Vagina (tissue), 2 donors: ENCODE measurements at regions not wholly inside any gene's neighbourhood (a gene's known extent, or its start where the extent isn't known, plus 50 kb on each side); places are given as distances from the start of the nearest gene placed in this dataset.

Source experiments
- POLR2A ChIP-seq, 2 donors: fragments of 450-650 bp; IDR thresholded peaks; one replicate each; pipeline ENCODE4 v1.6.1; 2017; ENCODE audit warnings: antibody characterized with exemption in 2 of 2, mild to moderate bottlenecking in 2 of 2, moderate library complexity in 2 of 2
- TF ChIP-seq, protein P1 (sequence below), 3 experiments: fragments of 450-650 bp in 2 of 3; fragments of 200-600 bp in 1 of 3; sonication (generic) in 1 of 3; IDR thresholded peaks; one replicate each; pipeline ENCODE4 v1.5.1; 2017 to 2019; ENCODE audit warnings: antibody characterized with exemption in 3 of 3, mild to moderate bottlenecking in 2 of 3, moderate library complexity in 2 of 3

DNA sequence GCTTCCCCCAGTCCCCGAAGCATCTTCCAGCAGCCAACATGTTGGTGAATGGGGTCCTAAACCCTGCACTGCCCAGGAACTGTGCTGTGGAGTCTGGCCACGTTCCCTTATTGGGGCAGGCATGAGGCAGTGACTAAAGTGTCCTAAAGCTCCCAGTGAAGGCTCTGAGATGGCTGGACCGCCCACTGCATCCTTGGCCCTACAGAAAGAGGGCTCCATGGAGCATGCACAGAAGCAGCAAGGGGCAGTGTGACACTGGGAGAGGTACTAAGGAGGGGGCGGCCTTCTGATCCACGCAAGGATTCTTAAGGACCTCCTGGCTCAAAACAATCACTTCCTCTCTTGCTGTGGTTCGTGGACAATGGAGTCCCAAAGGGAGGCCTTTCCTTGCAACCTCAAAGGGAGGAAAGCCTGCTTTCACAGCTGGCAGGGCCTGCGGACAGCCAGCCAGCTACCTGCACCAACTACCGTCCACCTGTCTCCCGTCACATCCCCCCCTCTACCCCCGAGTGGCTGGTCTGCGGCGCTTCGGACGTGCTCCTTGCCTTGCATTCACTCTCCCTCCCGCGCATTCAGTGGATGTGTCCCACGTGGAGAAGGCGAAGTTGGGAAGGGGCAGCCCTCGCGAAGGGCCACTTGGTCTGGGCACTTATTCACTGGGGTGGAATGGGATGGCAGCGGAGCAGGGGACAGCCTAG, 63.9 kb upstream of the STARD13 start:
- TF ChIP-seq POLR2A (IDR thresholded peaks at IDR 0.05): no peak
- TF ChIP-seq, protein P1, sequence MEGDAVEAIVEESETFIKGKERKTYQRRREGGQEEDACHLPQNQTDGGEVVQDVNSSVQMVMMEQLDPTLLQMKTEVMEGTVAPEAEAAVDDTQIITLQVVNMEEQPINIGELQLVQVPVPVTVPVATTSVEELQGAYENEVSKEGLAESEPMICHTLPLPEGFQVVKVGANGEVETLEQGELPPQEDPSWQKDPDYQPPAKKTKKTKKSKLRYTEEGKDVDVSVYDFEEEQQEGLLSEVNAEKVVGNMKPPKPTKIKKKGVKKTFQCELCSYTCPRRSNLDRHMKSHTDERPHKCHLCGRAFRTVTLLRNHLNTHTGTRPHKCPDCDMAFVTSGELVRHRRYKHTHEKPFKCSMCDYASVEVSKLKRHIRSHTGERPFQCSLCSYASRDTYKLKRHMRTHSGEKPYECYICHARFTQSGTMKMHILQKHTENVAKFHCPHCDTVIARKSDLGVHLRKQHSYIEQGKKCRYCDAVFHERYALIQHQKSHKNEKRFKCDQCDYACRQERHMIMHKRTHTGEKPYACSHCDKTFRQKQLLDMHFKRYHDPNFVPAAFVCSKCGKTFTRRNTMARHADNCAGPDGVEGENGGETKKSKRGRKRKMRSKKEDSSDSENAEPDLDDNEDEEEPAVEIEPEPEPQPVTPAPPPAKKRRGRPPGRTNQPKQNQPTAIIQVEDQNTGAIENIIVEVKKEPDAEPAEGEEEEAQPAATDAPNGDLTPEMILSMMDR (IDR thresholded peaks at IDR 0.05): no peak
